NCI-H187 treated with DMSO at 0.1 percent for 48 hours (cell line): ENCODE measurements at regions not wholly inside any gene's neighbourhood (a gene's known extent, or its start where the extent isn't known, plus 50 kb on each side); places are given as distances from the start of the nearest gene placed in this dataset.

Experiments used
- DNase-seq: peaks from one replicate; lab custom pipeline; 2025; lab: John Stamatoyannopoulos, UW

GRCh38 chr18:76572518-76573247 lies 77.6 kb upstream of the ZNF516 start:
- DNase-seq: no peak

GRCh38 chr18:76571689-76572088 lies 76.6 kb upstream of the ZNF516 start:
- DNase-seq: no peak

GRCh38 chr18:76570856-76571255 lies 75.8 kb upstream of the ZNF516 start:
- no peak for DNase-seq

- DNase-seq: no peak
Observed at GRCh38 chr18:76569644-76570419, 74.8 kb upstream of the ZNF516 start.

GRCh38 chr18:76568731-76569130 lies 73.7 kb upstream of the ZNF516 start:
- no peak for DNase-seq

- no peak for DNase-seq
Observed at GRCh38 chr18:76567835-76568445, 72.9 kb upstream of the ZNF516 start.

- no peak for DNase-seq
Observed at GRCh38 chr18:76566987-76567386, 71.9 kb upstream of the ZNF516 start.

- DNase-seq: peak; percentile 23
Observed at GRCh38 chr18:76565238-76566173, 70.5 kb upstream of the ZNF516 start.

- no peak for DNase-seq
Observed at GRCh38 chr18:76564655-76565237, 69.7 kb upstream of the ZNF516 start.

- no peak for DNase-seq
Observed at GRCh38 chr18:76564117-76564516, 69.1 kb upstream of the ZNF516 start.

GRCh38 chr18:76562286-76563122 lies 67.5 kb upstream of the ZNF516 start:
- DNase-seq: no peak

- no peak for DNase-seq
Observed at GRCh38 chr18:76558881-76559667, 64.0 kb upstream of the ZNF516 start.

- DNase-seq: no peak
Observed at GRCh38 chr18:76557026-76557575, 62.1 kb upstream of the ZNF516 start.

- no peak for DNase-seq
Observed at GRCh38 chr18:76554547-76555222, 59.6 kb upstream of the ZNF516 start.

- DNase-seq: no peak
Observed at GRCh38 chr18:76553715-76554546, 58.9 kb upstream of the ZNF516 start.

GRCh38 chr18:76548541-76548940 lies 53.5 kb upstream of the ZNF516 start:
- DNase-seq: no peak

- no peak for DNase-seq
Observed at GRCh38 chr18:76547296-76547695, 52.3 kb upstream of the ZNF516 start.

GRCh38 chr18:76546436-76546835 lies 51.4 kb upstream of the ZNF516 start:
- no peak for DNase-seq
